ENCODE measurements at regions not wholly inside any gene's neighbourhood (a gene's known extent, or its start where the extent isn't known, plus 50 kb on each side); places are given as distances from the start of the nearest gene placed in this dataset.

GRCh38 chr1:38326135-38326534 is 279.5 kb upstream of the POU3F1 start:
- TF ChIP-seq CTCF (IDR thresholded peaks at IDR 0.05): no peak
- no peak for TF ChIP-seq POLR2A (IDR thresholded peaks at IDR 0.05)
